A673 (cell line): ENCODE measurements at regions not wholly inside any gene's neighbourhood (a gene's known extent, or its start where the extent isn't known, plus 50 kb on each side); places are given as distances from the start of the nearest gene placed in this dataset.

Experiments used
- CTCF ChIP-seq: fragments of 300-800, 200-600 bp; sonication (generic); conservative IDR thresholded peaks from 2 replicates; pipeline ENCODE4 v1.5.1; 2017; ENCODE audit warnings: low read depth, mild to moderate bottlenecking, antibody characterized with exemption, low read length, moderate library complexity, mixed read lengths
- EZH2 ChIP-seq: fragments of 200-600 bp; sonication (generic); IDR thresholded peaks from 2 replicates; pipeline ENCODE4 v1.6.1; 2017; ENCODE audit warnings: borderline replicate concordance, low read depth, mild to moderate bottlenecking, mixed read lengths, antibody characterized with exemption, low read length; ENCODE audit not compliant: poor library complexity, severe bottlenecking

GRCh38 chr18:47413327-47413726, 161.9 kb upstream of the SKOR2 start:
- no peak for TF ChIP-seq EZH2
- TF ChIP-seq CTCF = no peak
